ENCODE measurements at regions not wholly inside any gene's neighbourhood (a gene's known extent, or its start where the extent isn't known, plus 50 kb on each side); places are given as distances from the start of the nearest gene placed in this dataset.

DNA sequence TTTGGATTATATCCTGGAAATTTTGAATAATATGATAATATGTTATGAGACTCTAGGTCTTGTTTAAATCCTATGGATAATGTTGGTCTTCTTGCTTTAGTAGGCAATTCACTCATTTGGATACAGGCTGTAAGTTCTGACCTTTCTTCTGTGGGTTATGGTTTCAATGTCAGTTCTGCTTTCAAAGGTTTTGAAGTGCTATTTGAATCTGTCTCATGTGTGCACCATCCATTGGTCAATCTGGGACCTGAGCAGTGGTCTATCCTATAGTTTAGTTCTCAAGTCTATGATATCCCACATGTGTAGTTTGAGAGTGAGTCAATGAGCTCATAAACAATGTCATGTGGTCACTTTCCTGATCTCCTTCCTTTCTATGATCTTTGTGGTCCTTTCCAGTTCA, 94.4 kb downstream of the RMI1 start:
- no peak for DNase-seq
- Histone ChIP-seq H3K27ac (ENCODE audit: insufficient read depth, low read length) (no peak overlapping the region), H3K4me2 (ENCODE audit: low read depth, low read length) (no peak overlapping the region), H3K9me3 (ENCODE audit: control insufficient read depth, insufficient read depth, low read length) (no peaks in the 10 kb centered on the region), H3K79me1 (ENCODE audit: low read depth in 1 of 2, low read length in 2 of 2) (no peaks in the 10 kb centered on the region), H2AK9ac (replicated peaks; ENCODE audit: low read depth, low read length, poor library complexity) (no peak overlapping the region), H3K4me3 (ENCODE audit: insufficient read depth, low read depth, low read length) (no peak overlapping the region), H3K9me1 (ENCODE audit: insufficient read depth, low read length) (no peaks in the 10 kb centered on the region), H4K5ac (ENCODE audit: low read depth, low read length) (no peak overlapping the region), H3K56ac (ENCODE audit: extremely low read depth, insufficient read depth, low read length) (no peak overlapping the region), H4K8ac (ENCODE audit: low read depth in 2 of 2, low read length in 2 of 2) (no peak overlapping the region), H2BK120ac (ENCODE audit: low read depth, low read length) (no peak overlapping the region), H3K18ac (ENCODE audit: low read depth, low read length) (no peak overlapping the region), H4K20me1 (ENCODE audit: insufficient read depth, low read length) (no peaks in the 10 kb centered on the region), H4K91ac (ENCODE audit: insufficient read depth, low read depth, low read length) (no peak overlapping the region), H3K9ac (ENCODE audit: low read depth, low read length) (no peak overlapping the region), H3K27me3 (ENCODE audit: control insufficient read depth, insufficient read depth, low read length) (peaks cover 1% of the 10 kb centered on the region; the same call in 1 of the 2 replicates), H3K23ac (ENCODE audit: low read depth, low read length) (no peak overlapping the region), H3K36me3 (ENCODE audit: control insufficient read depth, insufficient read depth, low read length) (no peaks in the 10 kb centered on the region), H2AFZ (replicated peaks; ENCODE audit: low read length, poor library complexity) (no peak overlapping the region), H3K4ac (ENCODE audit: low read depth, low read length) (no peak overlapping the region), H2AK5ac (ENCODE audit: low read depth, low read length) (no peak overlapping the region), H3K14ac (replicated peaks; ENCODE audit: low read depth, low read length) (no peak overlapping the region), H2BK20ac (ENCODE audit: low read depth, low read length) (no peak overlapping the region), H2BK15ac (ENCODE audit: low read depth, low read length) (no peak overlapping the region), H2BK5ac (ENCODE audit: low read depth, low read length, poor library complexity, severe bottlenecking) (no peak overlapping the region), H3K4me1 (ENCODE audit: control insufficient read depth, insufficient read depth, low read length) (no peaks in the 10 kb centered on the region)
- BruUV-seq (replicated peaks): no TSS peak
- in situ Hi-C loops (cut with MboI; ENCODE audit: low sequenced_read_pairs): no loop called here
- intact Hi-C loops (cut with micrococcal nuclease): no loop called here
- TF ChIP-seq RAD21 (IDR thresholded peaks at IDR 0.05; ENCODE audit: low read length) (no peak), SMC3 (IDR thresholded peaks at IDR 0.05; ENCODE audit: low read depth, low read length) (no peak), POLR2A (IDR thresholded peaks at IDR 0.05; ENCODE audit: low read depth, low read length) (no peak), BHLHE40 (IDR thresholded peaks at IDR 0.05; ENCODE audit: low read depth, low read length) (no peak), FOS (IDR thresholded peaks at IDR 0.05; ENCODE audit: low read depth, low read length) (no peak), MAFK (IDR thresholded peaks at IDR 0.05; ENCODE audit: low read depth, low read length) (no peak), CEBPB (IDR thresholded peaks at IDR 0.05; ENCODE audit: low read depth, low read length) (no peak)
- TF ChIP-seq, protein P1, sequence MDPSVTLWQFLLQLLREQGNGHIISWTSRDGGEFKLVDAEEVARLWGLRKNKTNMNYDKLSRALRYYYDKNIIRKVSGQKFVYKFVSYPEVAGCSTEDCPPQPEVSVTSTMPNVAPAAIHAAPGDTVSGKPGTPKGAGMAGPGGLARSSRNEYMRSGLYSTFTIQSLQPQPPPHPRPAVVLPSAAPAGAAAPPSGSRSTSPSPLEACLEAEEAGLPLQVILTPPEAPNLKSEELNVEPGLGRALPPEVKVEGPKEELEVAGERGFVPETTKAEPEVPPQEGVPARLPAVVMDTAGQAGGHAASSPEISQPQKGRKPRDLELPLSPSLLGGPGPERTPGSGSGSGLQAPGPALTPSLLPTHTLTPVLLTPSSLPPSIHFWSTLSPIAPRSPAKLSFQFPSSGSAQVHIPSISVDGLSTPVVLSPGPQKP (IDR thresholded peaks at IDR 0.05; ENCODE audit: borderline replicate concordance, low read depth, low read length): no peak
- ChIA-PET CTCF (no interaction called here), POLR2A (ENCODE audit: unreplicated experiment) (no interaction called here)
- dilution Hi-C loops (cut with HindIII; ENCODE audit: low sequenced_read_pairs, unreplicated experiment): no loop called here
- no peak for ATAC-seq (ENCODE audit: low read depth)
